T-helper 17 cell (primary cell): ENCODE measurements at regions not wholly inside any gene's neighbourhood (a gene's known extent, or its start where the extent isn't known, plus 50 kb on each side); places are given as distances from the start of the nearest gene placed in this dataset.
"Not testable (repeated sequence)": the region's sequence is repeated elsewhere in the genome, so short reads cannot be mapped to it uniquely, and the experiment has no call there.

Experiments used
- ATAC-seq: fragments of 150-1000 bp; cut with Tn5 transposase; 2 replicates; pipeline ENCODE4 v1.10.0; 2021; ENCODE audit warnings: mild to moderate bottlenecking, moderate library complexity
- DNase-seq, 3 donors: peaks; one replicate each; pipeline versions ENCODE4 v3.0.0 to v3.0.0-alpha.2; 2020 to 2021
- H3K9me3 ChIP-seq: one replicate; pipeline ENCODE4 v1.7.0; 2013; ENCODE audit warnings: low read length, mild to moderate bottlenecking; ENCODE audit not compliant: control insufficient read depth, poor library complexity, severe bottlenecking
- H3K27ac Mint-ChIP-seq: one replicate; pipeline ENCODE4 v1.8.0; 2022; ENCODE audit warnings: mild to moderate bottlenecking, moderate library complexity, mixed read lengths
- H3K27me3 Mint-ChIP-seq: one replicate; pipeline ENCODE4 v1.8.0; 2022; ENCODE audit warnings: mixed read lengths
- H3K36me3 Mint-ChIP-seq: one replicate; pipeline ENCODE4 v1.8.0; 2022; ENCODE audit warnings: low read depth, mixed read lengths
- H3K4me1 Mint-ChIP-seq: one replicate; pipeline ENCODE4 v1.8.0; 2022; ENCODE audit warnings: mild to moderate bottlenecking, mixed read lengths
- H3K4me3 Mint-ChIP-seq: one replicate; pipeline ENCODE4 v1.8.0; 2022; ENCODE audit warnings: mild to moderate bottlenecking, moderate library complexity, mixed read lengths

GRCh38 chr6:112581015-112581414 is 233.9 kb downstream of the RFPL4B start:
- no peak for DNase-seq
- H3K4me3 Mint-ChIP-seq = no peak overlapping the region
- no peaks in the 10 kb centered on the region for H3K27me3 Mint-ChIP-seq
- H3K4me1 Mint-ChIP-seq = no peaks in the 10 kb centered on the region
- H3K27ac Mint-ChIP-seq = no peak overlapping the region
- no peaks in the 10 kb centered on the region for H3K36me3 Mint-ChIP-seq
- H3K9me3 ChIP-seq = no peaks in the 10 kb centered on the region
- ATAC-seq = no peak

- H3K4me1 Mint-ChIP-seq = no peaks in the 10 kb centered on the region
- ATAC-seq (no peak), DNase-seq (no peak)
- H3K27ac Mint-ChIP-seq = no peak overlapping the region
- no peaks in the 10 kb centered on the region for H3K9me3 ChIP-seq
- no peaks in the 10 kb centered on the region for H3K36me3 Mint-ChIP-seq
- no peaks in the 10 kb centered on the region for H3K27me3 Mint-ChIP-seq
- no peak overlapping the region for H3K4me3 Mint-ChIP-seq
Observed at GRCh38 chr6:112590326-112590725, 243.2 kb downstream of the RFPL4B start.

- no peak for DNase-seq
- H3K27ac Mint-ChIP-seq = no peak overlapping the region
- no peaks in the 10 kb centered on the region for H3K4me1 Mint-ChIP-seq
- H3K27me3 Mint-ChIP-seq = no peaks in the 10 kb centered on the region
- H3K36me3 Mint-ChIP-seq = no peaks in the 10 kb centered on the region
- no peaks in the 10 kb centered on the region for H3K9me3 ChIP-seq
- H3K4me3 Mint-ChIP-seq = no peak overlapping the region
- no peak for ATAC-seq
Observed at GRCh38 chr6:112591329-112591728, 244.2 kb downstream of the RFPL4B start.

GRCh38 chr6:112592159-112592558 is 245.0 kb downstream of the RFPL4B start:
- Mint-ChIP-seq H3K4me3 (no peak overlapping the region), H3K27me3 (no peaks in the 10 kb centered on the region), H3K36me3 (no peaks in the 10 kb centered on the region), H3K4me1 (no peaks in the 10 kb centered on the region), H3K27ac (no peak overlapping the region)
- no peaks in the 10 kb centered on the region for H3K9me3 ChIP-seq
- DNase-seq (no peak), ATAC-seq (no peak)

GRCh38 chr6:112594886-112595594 is 247.9 kb downstream of the RFPL4B start:
- Mint-ChIP-seq H3K4me3 (no peak overlapping the region), H3K27me3 (no peaks in the 10 kb centered on the region), H3K27ac (no peak overlapping the region), H3K36me3 (no peaks in the 10 kb centered on the region), H3K4me1 (no peaks in the 10 kb centered on the region)
- DNase-seq (no peak), ATAC-seq (no peak)
- H3K9me3 ChIP-seq = no peaks in the 10 kb centered on the region

- Mint-ChIP-seq H3K4me3 (no peak overlapping the region), H3K27me3 (no peaks in the 10 kb centered on the region), H3K27ac (no peak overlapping the region), H3K36me3 (no peaks in the 10 kb centered on the region), H3K4me1 (no peaks in the 10 kb centered on the region)
- ATAC-seq = no peak
- no peak for DNase-seq
- no peaks in the 10 kb centered on the region for H3K9me3 ChIP-seq
Observed at GRCh38 chr6:112595841-112596240, 248.7 kb downstream of the RFPL4B start.

GRCh38 chr6:112597176-112597575 is 250.0 kb downstream of the RFPL4B start:
- no peak for ATAC-seq
- H3K36me3 Mint-ChIP-seq = no peaks in the 10 kb centered on the region
- no peak overlapping the region for H3K4me3 Mint-ChIP-seq

GRCh38 chr6:112600168-112600567 is 253.0 kb downstream of the RFPL4B start:
- Mint-ChIP-seq H3K4me1 (no peaks in the 10 kb centered on the region), H3K27me3 (no peaks in the 10 kb centered on the region), H3K27ac (no peak overlapping the region), H3K36me3 (no peaks in the 10 kb centered on the region), H3K4me3 (no peak overlapping the region)
- H3K9me3 ChIP-seq = no peaks in the 10 kb centered on the region
- DNase-seq (no peak), ATAC-seq (no peak)

More at GRCh38 chr6:112597176-112597575, 250.0 kb downstream of the RFPL4B start:
- no peak for DNase-seq
- no peaks in the 10 kb centered on the region for H3K9me3 ChIP-seq
- Mint-ChIP-seq H3K27me3 (no peaks in the 10 kb centered on the region), H3K4me1 (no peaks in the 10 kb centered on the region), H3K27ac (no peak overlapping the region)

GRCh38 chr6:112603726-112604125 is 256.6 kb downstream of the RFPL4B start:
- no peaks in the 10 kb centered on the region for H3K4me1 Mint-ChIP-seq
- no peaks in the 10 kb centered on the region for H3K9me3 ChIP-seq
- ATAC-seq (no peak), DNase-seq (no peak)
- H3K4me3 Mint-ChIP-seq = no peak overlapping the region
- no peaks in the 10 kb centered on the region for H3K36me3 Mint-ChIP-seq
- H3K27me3 Mint-ChIP-seq = no peaks in the 10 kb centered on the region
- H3K27ac Mint-ChIP-seq = no peak overlapping the region

- no peaks in the 10 kb centered on the region for H3K36me3 Mint-ChIP-seq
- no peaks in the 10 kb centered on the region for H3K4me1 Mint-ChIP-seq
- DNase-seq = no peak
- no peaks in the 10 kb centered on the region for H3K27me3 Mint-ChIP-seq
- no peaks in the 10 kb centered on the region for H3K9me3 ChIP-seq
- no peak overlapping the region for H3K27ac Mint-ChIP-seq
- no peak for ATAC-seq
- H3K4me3 Mint-ChIP-seq = no peak overlapping the region
Observed at GRCh38 chr6:112606656-112607435, 259.7 kb downstream of the RFPL4B start.

- H3K4me1 Mint-ChIP-seq, H3K4me3 Mint-ChIP-seq, H3K27ac Mint-ChIP-seq, H3K9me3 ChIP-seq, DNase-seq, H3K36me3 Mint-ChIP-seq, H3K27me3 Mint-ChIP-seq, ATAC-seq: not testable (repeated sequence)
Observed at GRCh38 chr6:112608925-112609324, 261.8 kb downstream of the RFPL4B start.

GRCh38 chr6:112613410-112613809 is 266.3 kb downstream of the RFPL4B start:
- ATAC-seq (no peak), DNase-seq (no peak)
- Mint-ChIP-seq H3K27me3 (no peaks in the 10 kb centered on the region), H3K27ac (no peak overlapping the region), H3K4me3 (no peak overlapping the region), H3K4me1 (no peaks in the 10 kb centered on the region), H3K36me3 (no peaks in the 10 kb centered on the region)
- H3K9me3 ChIP-seq = no peaks in the 10 kb centered on the region

- ATAC-seq = no peak
- H3K4me1 Mint-ChIP-seq = no peaks in the 10 kb centered on the region
Observed at GRCh38 chr6:112618849-112619248, 271.7 kb downstream of the RFPL4B start.

More at GRCh38 chr6:112618849-112619248, 271.7 kb downstream of the RFPL4B start:
- H3K27me3 Mint-ChIP-seq = no peaks in the 10 kb centered on the region
- no peak overlapping the region for H3K27ac Mint-ChIP-seq
- H3K9me3 ChIP-seq = no peaks in the 10 kb centered on the region
- no peak overlapping the region for H3K4me3 Mint-ChIP-seq
- no peak for DNase-seq
- H3K36me3 Mint-ChIP-seq = no peaks in the 10 kb centered on the region
